ENCODE measurements at regions not wholly inside any gene's neighbourhood (a gene's known extent, or its start where the extent isn't known, plus 50 kb on each side); places are given as distances from the start of the nearest gene placed in this dataset.
"Not testable (repeated sequence)": the region's sequence is repeated elsewhere in the genome, so short reads cannot be mapped to it uniquely, and the experiment has no call there.

GRCh38 chr11:22454461-22455090 lies 116.4 kb downstream of the SLC17A6 start:
- ATAC-seq (no peak), DNase-seq (no peak)
- 74 to 84% (median 79%) methylated on average over 4 of the region's 4 CpGs for WGBS, 4 donors
- intact Hi-C loops (cut with DNase I): no loop called here
- no peaks in the 10 kb centered on the region for H3K36me3 ChIP-seq
- no peaks in the 10 kb centered on the region for H3K27me3 ChIP-seq
- no peak for TF ChIP-seq POLR2A (IDR thresholded peaks at IDR 0.05)
- TF ChIP-seq, protein P1, sequence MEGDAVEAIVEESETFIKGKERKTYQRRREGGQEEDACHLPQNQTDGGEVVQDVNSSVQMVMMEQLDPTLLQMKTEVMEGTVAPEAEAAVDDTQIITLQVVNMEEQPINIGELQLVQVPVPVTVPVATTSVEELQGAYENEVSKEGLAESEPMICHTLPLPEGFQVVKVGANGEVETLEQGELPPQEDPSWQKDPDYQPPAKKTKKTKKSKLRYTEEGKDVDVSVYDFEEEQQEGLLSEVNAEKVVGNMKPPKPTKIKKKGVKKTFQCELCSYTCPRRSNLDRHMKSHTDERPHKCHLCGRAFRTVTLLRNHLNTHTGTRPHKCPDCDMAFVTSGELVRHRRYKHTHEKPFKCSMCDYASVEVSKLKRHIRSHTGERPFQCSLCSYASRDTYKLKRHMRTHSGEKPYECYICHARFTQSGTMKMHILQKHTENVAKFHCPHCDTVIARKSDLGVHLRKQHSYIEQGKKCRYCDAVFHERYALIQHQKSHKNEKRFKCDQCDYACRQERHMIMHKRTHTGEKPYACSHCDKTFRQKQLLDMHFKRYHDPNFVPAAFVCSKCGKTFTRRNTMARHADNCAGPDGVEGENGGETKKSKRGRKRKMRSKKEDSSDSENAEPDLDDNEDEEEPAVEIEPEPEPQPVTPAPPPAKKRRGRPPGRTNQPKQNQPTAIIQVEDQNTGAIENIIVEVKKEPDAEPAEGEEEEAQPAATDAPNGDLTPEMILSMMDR (IDR thresholded peaks at IDR 0.05): no peak
- H3K27ac ChIP-seq: no peak overlapping the region
- H3K4me3 ChIP-seq: no peak overlapping the region
- no peaks in the 10 kb centered on the region for H3K9me3 ChIP-seq
- no peaks in the 10 kb centered on the region for H3K4me1 ChIP-seq

DNA sequence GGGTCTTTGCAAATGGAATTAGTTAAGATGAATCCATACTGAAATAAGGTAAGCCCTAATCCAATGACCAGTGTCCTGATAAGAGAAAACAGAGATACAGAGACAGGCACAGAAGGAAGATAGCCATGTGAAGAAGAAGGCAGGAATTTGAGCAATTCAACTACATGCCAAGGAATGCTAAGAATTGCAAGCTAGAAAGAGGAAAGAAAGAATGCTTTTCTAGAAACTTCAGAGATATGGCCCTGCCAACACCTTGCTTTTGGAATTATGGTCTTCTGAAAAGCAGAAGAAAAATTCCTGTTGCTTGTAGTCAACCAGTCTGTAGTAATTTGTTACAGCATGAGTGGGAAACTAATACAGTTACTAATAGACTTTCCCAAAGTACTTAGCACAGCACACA lies 111.3 kb downstream of the SLC17A6 start:
- TF ChIP-seq, protein P1 (IDR thresholded peaks at IDR 0.05): no peak
- no peak overlapping the region for H3K27ac ChIP-seq
- H3K4me3 ChIP-seq: no peak overlapping the region
- H3K9me3 ChIP-seq: no peaks in the 10 kb centered on the region
- no peaks in the 10 kb centered on the region for H3K36me3 ChIP-seq
- ATAC-seq: no peak
- DNase-seq: no peak
- intact Hi-C loops (cut with DNase I): no loop called here
- no peaks in the 10 kb centered on the region for H3K27me3 ChIP-seq
- no peaks in the 10 kb centered on the region for H3K4me1 ChIP-seq

GRCh38 chr11:22444076-22444475 lies 105.9 kb downstream of the SLC17A6 start:
- intact Hi-C loops (cut with DNase I): no loop called here
- H3K4me3 ChIP-seq: no peak overlapping the region
- DNase-seq (no peak), ATAC-seq (no peak)
- no peak for TF ChIP-seq POLR2A (IDR thresholded peaks at IDR 0.05)
- TF ChIP-seq, protein P1 (IDR thresholded peaks at IDR 0.05): no peak
- no peaks in the 10 kb centered on the region for H3K27me3 ChIP-seq
- H3K9me3 ChIP-seq: no peaks in the 10 kb centered on the region
- H3K4me1 ChIP-seq: no peaks in the 10 kb centered on the region
- no peaks in the 10 kb centered on the region for H3K36me3 ChIP-seq
- 51 to 58% (median 54%) methylated on average over 2 of the region's 2 CpGs for WGBS, 4 donors
- no peak overlapping the region for H3K27ac ChIP-seq

GRCh38 chr11:22441831-22442230 lies 103.7 kb downstream of the SLC17A6 start:
- no peaks in the 10 kb centered on the region for H3K4me1 ChIP-seq
- 13 to 21% (median 16%) methylated on average over 1 of the region's 1 CpG for WGBS, 4 donors
- no peaks in the 10 kb centered on the region for H3K9me3 ChIP-seq
- no peak for ATAC-seq
- no peak for TF ChIP-seq POLR2A (IDR thresholded peaks at IDR 0.05)
- TF ChIP-seq, protein P1 (IDR thresholded peaks at IDR 0.05): no peak
- H3K4me3 ChIP-seq: no peak overlapping the region
- H3K27me3 ChIP-seq: no peaks in the 10 kb centered on the region
- H3K27ac ChIP-seq: no peak overlapping the region
- intact Hi-C loops (cut with DNase I): no loop called here
- DNase-seq: no peak
- no peaks in the 10 kb centered on the region for H3K36me3 ChIP-seq

DNA sequence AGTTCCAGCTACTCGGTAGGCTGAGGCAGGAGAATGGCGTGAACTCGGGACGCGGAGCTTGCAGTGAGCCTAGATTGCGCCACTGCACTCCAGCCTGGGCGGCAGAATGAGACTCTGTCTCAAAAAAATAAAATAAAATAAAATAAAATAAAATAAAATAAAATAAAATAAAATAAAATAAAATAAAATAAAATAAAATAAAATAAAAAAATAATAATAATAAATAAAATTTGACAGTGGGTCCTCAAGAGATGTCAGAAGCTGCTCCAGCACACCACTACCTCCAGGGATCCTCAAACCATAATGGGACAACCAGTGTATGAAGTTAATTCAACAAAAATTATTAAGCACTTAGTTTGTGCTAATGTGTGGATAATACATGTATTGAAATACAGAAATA lies 97.4 kb downstream of the SLC17A6 start:
- not testable (repeated sequence) for DNase-seq, H3K27ac ChIP-seq, H3K36me3 ChIP-seq, H3K9me3 ChIP-seq, H3K4me1 ChIP-seq, H3K4me3 ChIP-seq, ATAC-seq
- 94 to 98% (median 97%) methylated on average over 7 of the region's 7 CpGs for WGBS, 4 donors
- intact Hi-C loops (cut with DNase I): loop anchor here in 1 of 10 donors (10.0 kb wide), 1 partner anchor 369 kb away; no protein-coding TSS in a partner anchor
- H3K27me3 ChIP-seq: peaks cover 0 to 12% (median 0%) of the 10 kb centered on the region in 9 donors
